HepG2 (cell line): ENCODE measurements at regions not wholly inside any gene's neighbourhood (a gene's known extent, or its start where the extent isn't known, plus 50 kb on each side); places are given as distances from the start of the nearest gene placed in this dataset.

Experiments used
- ATAC-seq: fragments of 200-7000 bp; cut with Tn5 transposase; 3 replicates; pipeline ENCODE4 v1.9.1; 2020; ENCODE audit warnings: mild to moderate bottlenecking, moderate library complexity
- BruUV-seq: library from RNA; stranded (reverse); fragments of 400-500 nt; replicated peaks from 2 replicates; lab custom pipeline; 2021; lab: Mats Ljungman, UMichigan
- CTCF ChIA-PET: fragments of 300-600 bp; formaldehyde crosslinking; extraction: SDS; loops from one replicate; lab custom pipeline; 2021; ENCODE audit warnings: low total read pairs, inconsistent platforms, low intra/inter-chr PET ratio; lab: Yijun Ruan, JAX
- POLR2A ChIA-PET: fragments of 350-600 bp; sonication (Branson Sonifier 250); formaldehyde crosslinking; loops from one replicate; lab custom pipeline; 2020; ENCODE audit warnings: antibody characterized with exemption, inconsistent platforms; lab: Yijun Ruan, JAX
- DNase-seq: peaks from one replicate; pipeline ENCODE4 v3.0.0-alpha.2; 2015; ENCODE audit warnings: low spot score
- FAIRE-seq: peaks from 3 replicates; lab custom pipeline; 2011; peaks lifted over from hg19 to GRCh38; lab: Jason Lieb, UNC
- H2AFZ ChIP-seq: one replicate; pipeline ENCODE4 v1.6.1; 2011; ENCODE audit warnings: low read length, inconsistent platforms
- H3K27ac ChIP-seq: fragments of 300-600 bp; 3 replicates; pipeline ENCODE4 v1.8.0; 2011; ENCODE audit warnings: mixed run types, mild to moderate bottlenecking, mixed read lengths, low read length, inconsistent platforms; ENCODE audit not compliant: insufficient read depth; ENCODE audit errors: extremely low read length
- H3K27me3 ChIP-seq, 2 experiments: fragments of 200-600 bp in 1 of 2; 2 replicates in 1 of 2; 3 replicates in 1 of 2; pipeline versions ENCODE4 v1.6.0 to v1.8.0; 2011; ENCODE audit warnings: low read length in 2 of 2, mild to moderate bottlenecking in 2 of 2, moderate library complexity in 2 of 2, inconsistent platforms in 1 of 2; ENCODE audit not compliant: insufficient read depth in 2 of 2, control insufficient read depth in 1 of 2
- H3K36me3 ChIP-seq, 2 experiments: fragments of 200-600 bp in 1 of 2; replicated peaks in 1 of 2; 2 replicates in 1 of 2; 3 replicates in 1 of 2; pipeline versions ENCODE4 v1.5.1 to v1.8.0; 2011; ENCODE audit warnings: low read length in 2 of 2, inconsistent platforms in 1 of 2; ENCODE audit not compliant: insufficient read depth in 2 of 2, control insufficient read depth in 1 of 2
- H3K4me1 ChIP-seq: 2 replicates; pipeline ENCODE4 v1.5.1; 2012; ENCODE audit warnings: low read length, inconsistent platforms; ENCODE audit not compliant: insufficient read depth
- H3K4me2 ChIP-seq: 2 replicates; pipeline ENCODE4 v1.6.0; 2011; ENCODE audit warnings: low read depth, low read length, inconsistent platforms
- H3K4me3 ChIP-seq, 3 experiments: fragments of 200-600 bp in 1 of 3; sonication (generic), shearing (Covaris generic) in 1 of 3; replicated peaks in 1 of 3; 2 replicates each; pipeline ENCODE4 v1.5.1; 2011 to 2016; ENCODE audit warnings: low read length in 3 of 3, inconsistent platforms in 2 of 3, low read depth in 2 of 3, mild to moderate bottlenecking in 2 of 3, control low read depth in 1 of 3, mixed read lengths in 1 of 3; ENCODE audit not compliant: insufficient read depth in 1 of 3
- H3K79me2 ChIP-seq: one replicate; pipeline ENCODE4 v1.6.1; 2011; ENCODE audit warnings: low read length, inconsistent platforms; ENCODE audit not compliant: insufficient read depth
- H3K9ac ChIP-seq: 2 replicates; pipeline ENCODE4 v1.6.0; 2011; ENCODE audit warnings: mild to moderate bottlenecking, low read depth, low read length, inconsistent platforms; ENCODE audit not compliant: insufficient read depth
- H3K9me3 ChIP-seq: 2 replicates; pipeline ENCODE4 v1.5.1; 2012; ENCODE audit warnings: mild to moderate bottlenecking, low read length
- H4K20me1 ChIP-seq: 2 replicates; pipeline ENCODE4 v1.6.0; 2011; ENCODE audit warnings: inconsistent platforms, mild to moderate bottlenecking, low read length, moderate library complexity; ENCODE audit not compliant: insufficient read depth
- CREB1 ChIP-seq, 2 experiments: fragments of 450-650 bp in 1 of 2; IDR thresholded peaks; 2 replicates each; pipeline ENCODE4 v1.6.1; 2016 to 2017; ENCODE audit warnings: control low read depth in 1 of 2, mild to moderate bottlenecking in 1 of 2, missing compliant biosample characterization in 1 of 2, missing genetic modification characterization in 1 of 2
- NFIC ChIP-seq: IDR thresholded peaks from 2 replicates; pipeline ENCODE4 v1.6.1; 2012; ENCODE audit warnings: mild to moderate bottlenecking, low read length, inconsistent platforms
- SALL1 ChIP-seq: sonication (generic); formaldehyde crosslinking; IDR thresholded peaks from 2 replicates; pipeline ENCODE4 v1.8.0; 2022; ENCODE audit warnings: mild to moderate bottlenecking, missing genetic modification reagents
- SIX4 ChIP-seq: sonication (generic); formaldehyde crosslinking; IDR thresholded peaks from 2 replicates; pipeline ENCODE4 v1.4.0; 2020; ENCODE audit warnings: missing genetic modification reagents
- ZKSCAN5 ChIP-seq: sonication (generic); formaldehyde crosslinking; IDR thresholded peaks from 2 replicates; pipeline ENCODE4 v1.5.1; 2020; ENCODE audit warnings: mild to moderate bottlenecking, missing genetic modification reagents
- ZNF446 ChIP-seq: sonication (generic); formaldehyde crosslinking; IDR thresholded peaks from 2 replicates; pipeline ENCODE4 v1.5.0; 2020; ENCODE audit warnings: mild to moderate bottlenecking, missing genetic modification reagents
- ZNF572 ChIP-seq: sonication (generic); formaldehyde crosslinking; IDR thresholded peaks from 2 replicates; pipeline ENCODE4 v1.5.1; 2020; ENCODE audit warnings: mild to moderate bottlenecking, missing genetic modification reagents
- ZNF577 ChIP-seq: sonication (generic); formaldehyde crosslinking; IDR thresholded peaks from 2 replicates; pipeline ENCODE4 v1.4.0; 2020; ENCODE audit warnings: mild to moderate bottlenecking, low read depth, missing genetic modification reagents, borderline replicate concordance
- WGBS: methylation state at CpG from one replicate; pipeline ENCODE4 v1.1.6; 2017; ENCODE audit warnings: low lambda C conversion rate; 5-methylcytosine and 5-hydroxymethylcytosine counted together
- in situ Hi-C: cut with HindIII; loops from 2 replicates; pipeline ENCODE4 v1.10.0; 2017; ENCODE audit warnings: low pct_unique_long_range_greater_than_20kb; ENCODE audit not compliant: extremely low pct_ligation_motif_present
- intact Hi-C: fragments of 100-400 bp; cut with micrococcal nuclease; formaldehyde crosslinking; loops from one replicate; pipeline ENCODE4 v1.10.0; 2022; ENCODE audit not compliant: unreplicated experiment
- TF ChIP-seq, protein P1 (sequence below): sonication (generic); formaldehyde crosslinking; IDR thresholded peaks from 2 replicates; pipeline ENCODE4 v1.4.0; 2020; ENCODE audit warnings: mild to moderate bottlenecking, low read depth, missing genetic modification reagents

DNA sequence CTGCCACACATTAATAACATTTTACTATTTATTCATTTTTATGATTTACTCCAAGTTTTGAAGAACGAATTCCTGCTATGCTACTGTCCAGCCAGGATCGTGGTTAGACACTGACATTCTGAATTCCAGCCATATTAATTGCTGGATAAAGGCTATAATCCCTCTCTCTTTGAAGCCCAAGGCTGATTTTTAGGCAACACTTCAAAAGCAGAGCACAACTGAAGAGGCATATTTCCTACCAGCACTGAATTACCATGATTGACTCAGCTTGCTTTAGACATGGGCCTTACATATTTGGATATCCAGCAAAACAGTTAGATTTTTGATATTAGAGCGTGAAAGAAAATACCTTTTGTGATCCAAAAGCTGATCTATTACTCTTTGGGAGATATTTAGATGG, 205.0 kb downstream of the ZIC1 start:
- TF ChIP-seq ZKSCAN5 = no peak
- H4K20me1 ChIP-seq = no peaks in the 10 kb centered on the region
- no peaks in the 10 kb centered on the region for H3K79me2 ChIP-seq
- no peak overlapping the region for H2AFZ ChIP-seq
- ChIA-PET CTCF (no interaction called here), POLR2A (no interaction called here)
- DNase-seq = no peak
- no peak overlapping the region for H3K4me3 ChIP-seq
- ATAC-seq = no peak
- in situ Hi-C loops = no loop called here
- no peak overlapping the region for H3K27ac ChIP-seq
- H3K4me1 ChIP-seq = no peaks in the 10 kb centered on the region
- WGBS = under 1% methylated on average over 3 of the region's 3 CpGs
- H3K36me3 ChIP-seq = no peaks in the 10 kb centered on the region
- H3K4me2 ChIP-seq = no peak overlapping the region
- H3K27me3 ChIP-seq = no peaks in the 10 kb centered on the region
- no peak overlapping the region for H3K9ac ChIP-seq
- no TSS peak for BruUV-seq
- intact Hi-C loops = loop anchor here (10.0 kb wide), 1 partner anchor 249 kb away; no protein-coding TSS in a partner anchor
- no peaks in the 10 kb centered on the region for H3K9me3 ChIP-seq
- FAIRE-seq = no peak

DNA sequence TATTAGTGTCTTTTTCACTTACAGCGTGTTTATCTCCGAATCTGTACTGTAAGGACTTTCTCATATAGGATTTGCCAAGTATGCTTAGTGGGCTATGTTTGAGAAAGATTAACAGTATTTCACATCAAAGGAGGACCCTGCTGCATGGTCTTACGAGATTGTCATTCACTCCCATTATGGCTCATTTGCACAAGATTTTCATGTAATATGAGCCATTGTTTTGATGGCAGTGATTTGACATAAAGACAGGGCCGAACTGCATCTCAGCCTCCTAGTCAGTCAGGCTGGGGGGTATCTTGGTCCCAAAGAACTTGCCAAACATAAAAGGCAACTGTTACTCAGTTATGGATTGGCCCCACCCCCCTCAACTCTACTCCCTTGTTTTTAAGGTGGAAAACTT, 205.9 kb downstream of the ZIC1 start:
- BruUV-seq = no TSS peak
- Histone ChIP-seq H3K4me1 (no peaks in the 10 kb centered on the region), H2AFZ (no peak overlapping the region), H4K20me1 (no peaks in the 10 kb centered on the region), H3K9ac (no peak overlapping the region), H3K79me2 (no peaks in the 10 kb centered on the region), H3K4me2 (no peak overlapping the region), H3K27ac (no peak overlapping the region), H3K4me3 (no peak overlapping the region), H3K36me3 (no peaks in the 10 kb centered on the region), H3K9me3 (no peaks in the 10 kb centered on the region), H3K27me3 (no peaks in the 10 kb centered on the region)
- WGBS = 38% methylated on average over 4 of the region's 4 CpGs
- in situ Hi-C loops (no loop called here), intact Hi-C loops (loop anchor here (10.0 kb wide), 1 partner anchor 250 kb away; no protein-coding TSS in a partner anchor)
- ChIA-PET CTCF (no interaction called here), POLR2A (no interaction called here)
- TF ChIP-seq, protein P1, sequence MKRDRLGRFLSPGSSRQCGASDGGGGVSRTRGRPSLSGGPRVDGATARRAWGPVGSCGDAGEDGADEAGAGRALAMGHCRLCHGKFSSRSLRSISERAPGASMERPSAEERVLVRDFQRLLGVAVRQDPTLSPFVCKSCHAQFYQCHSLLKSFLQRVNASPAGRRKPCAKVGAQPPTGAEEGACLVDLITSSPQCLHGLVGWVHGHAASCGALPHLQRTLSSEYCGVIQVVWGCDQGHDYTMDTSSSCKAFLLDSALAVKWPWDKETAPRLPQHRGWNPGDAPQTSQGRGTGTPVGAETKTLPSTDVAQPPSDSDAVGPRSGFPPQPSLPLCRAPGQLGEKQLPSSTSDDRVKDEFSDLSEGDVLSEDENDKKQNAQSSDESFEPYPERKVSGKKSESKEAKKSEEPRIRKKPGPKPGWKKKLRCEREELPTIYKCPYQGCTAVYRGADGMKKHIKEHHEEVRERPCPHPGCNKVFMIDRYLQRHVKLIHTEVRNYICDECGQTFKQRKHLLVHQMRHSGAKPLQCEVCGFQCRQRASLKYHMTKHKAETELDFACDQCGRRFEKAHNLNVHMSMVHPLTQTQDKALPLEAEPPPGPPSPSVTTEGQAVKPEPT = no peak
- TF ChIP-seq ZNF446 (CRISPR knock-in tag) (no peak), ZNF577 (CRISPR knock-in tag) (no peak), SIX4 (CRISPR knock-in tag) (no peak), CREB1 (IDR thresholded peaks at IDR 0.05) (no peak), CREB1 (CRISPR knock-in tag; IDR thresholded peaks at IDR 0.05) (no peak), ZNF572 (CRISPR knock-in tag) (no peak), SALL1 (CRISPR knock-in tag) (no peak), NFIC (no peak)
- ATAC-seq = no peak
- no peak for FAIRE-seq
- no peak for DNase-seq
